Hematopoietic multipotent progenitor cell treated with erythropoietin and hydrocortisone succinate and interleukin-3 and kit ligand, for 4 days (in vitro differentiated cells): ENCODE measurements at regions not wholly inside any gene's neighbourhood (a gene's known extent, or its start where the extent isn't known, plus 50 kb on each side); places are given as distances from the start of the nearest gene placed in this dataset.

Experiments used
- DNase-seq: peaks from one replicate; pipeline ENCODE4 v3.0.0-alpha.2; 2015

- no peak for DNase-seq
Measured at GRCh38 chrX:36436361-36436760, 516.8 kb downstream of the CFAP47 start.

GRCh38 chrX:36443007-36443406 is 523.5 kb downstream of the CFAP47 start:
- no peak for DNase-seq

GRCh38 chrX:36445566-36445965 is 526.0 kb downstream of the CFAP47 start:
- DNase-seq: no peak

GRCh38 chrX:36462142-36462541 is 542.6 kb downstream of the CFAP47 start:
- DNase-seq: no peak

- no peak for DNase-seq
Measured at GRCh38 chrX:36480441-36480990, 527.6 kb upstream of the FAM47C start.

GRCh38 chrX:36501169-36501702 is 506.9 kb upstream of the FAM47C start:
- DNase-seq: no peak

GRCh38 chrX:36504625-36505024 is 503.5 kb upstream of the FAM47C start:
- DNase-seq: no peak

GRCh38 chrX:36508042-36508441 is 500.1 kb upstream of the FAM47C start:
- DNase-seq: no peak

- DNase-seq: no peak
Measured at GRCh38 chrX:36510736-36511135, 497.4 kb upstream of the FAM47C start.

- DNase-seq: no peak
Measured at GRCh38 chrX:36528661-36529060, 479.5 kb upstream of the FAM47C start.

- no peak for DNase-seq
Measured at GRCh38 chrX:36534900-36535299, 473.3 kb upstream of the FAM47C start.

- DNase-seq: no peak
Measured at GRCh38 chrX:36543499-36543898, 464.7 kb upstream of the FAM47C start.

- no peak for DNase-seq
Measured at GRCh38 chrX:36562986-36563385, 445.2 kb upstream of the FAM47C start.

GRCh38 chrX:36568946-36569345 is 439.2 kb upstream of the FAM47C start:
- DNase-seq: no peak

- DNase-seq: no peak
Measured at GRCh38 chrX:36573720-36574119, 434.4 kb upstream of the FAM47C start.

GRCh38 chrX:36575670-36576069 is 432.5 kb upstream of the FAM47C start:
- no peak for DNase-seq

GRCh38 chrX:36577006-36577405 is 431.2 kb upstream of the FAM47C start:
- no peak for DNase-seq

GRCh38 chrX:36581030-36581429 is 427.1 kb upstream of the FAM47C start:
- no peak for DNase-seq

- DNase-seq: no peak
Measured at GRCh38 chrX:36583674-36584073, 424.5 kb upstream of the FAM47C start.

- DNase-seq: no peak
Measured at GRCh38 chrX:36609616-36610585, 398.3 kb upstream of the FAM47C start.

GRCh38 chrX:36626898-36627297 is 381.3 kb upstream of the FAM47C start:
- no peak for DNase-seq

GRCh38 chrX:36640232-36640631 is 367.9 kb upstream of the FAM47C start:
- DNase-seq: no peak

- no peak for DNase-seq
Measured at GRCh38 chrX:36642052-36642451, 366.1 kb upstream of the FAM47C start.

GRCh38 chrX:36650622-36651021 is 357.5 kb upstream of the FAM47C start:
- no peak for DNase-seq
